ENCODE measurements at regions not wholly inside any gene's neighbourhood (a gene's known extent, or its start where the extent isn't known, plus 50 kb on each side); places are given as distances from the start of the nearest gene placed in this dataset.
"Not testable (repeated sequence)": the region's sequence is repeated elsewhere in the genome, so short reads cannot be mapped to it uniquely, and the experiment has no call there.

DNA sequence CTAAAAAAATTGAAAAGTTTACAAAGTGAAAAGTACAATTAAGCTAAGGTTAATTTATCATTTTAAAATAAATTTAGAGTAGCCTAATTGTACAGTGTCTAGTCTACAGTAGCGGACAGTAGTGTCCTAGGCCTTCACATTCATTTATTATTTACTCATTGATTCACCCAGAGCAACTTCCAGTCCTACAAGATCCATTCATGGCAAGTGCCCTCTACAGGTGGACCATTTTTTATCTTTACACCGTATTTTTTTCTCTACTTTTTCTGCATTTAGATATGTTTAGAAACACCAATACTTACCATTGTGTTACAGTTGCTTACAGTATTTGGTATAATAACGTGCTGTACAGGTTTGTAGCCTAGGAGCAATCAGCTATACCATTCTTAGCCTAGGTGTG lies 84.1 kb downstream of the TSN start:
- H3K27me3 Mint-ChIP-seq (ENCODE audit: low read depth in 2 of 2): peaks cover 4 to 5% of the 10 kb centered on the region in 2 donors
- no peak overlapping the region for H3K27ac ChIP-seq (ENCODE audit: low read length)
- TF ChIP-seq, protein P1, sequence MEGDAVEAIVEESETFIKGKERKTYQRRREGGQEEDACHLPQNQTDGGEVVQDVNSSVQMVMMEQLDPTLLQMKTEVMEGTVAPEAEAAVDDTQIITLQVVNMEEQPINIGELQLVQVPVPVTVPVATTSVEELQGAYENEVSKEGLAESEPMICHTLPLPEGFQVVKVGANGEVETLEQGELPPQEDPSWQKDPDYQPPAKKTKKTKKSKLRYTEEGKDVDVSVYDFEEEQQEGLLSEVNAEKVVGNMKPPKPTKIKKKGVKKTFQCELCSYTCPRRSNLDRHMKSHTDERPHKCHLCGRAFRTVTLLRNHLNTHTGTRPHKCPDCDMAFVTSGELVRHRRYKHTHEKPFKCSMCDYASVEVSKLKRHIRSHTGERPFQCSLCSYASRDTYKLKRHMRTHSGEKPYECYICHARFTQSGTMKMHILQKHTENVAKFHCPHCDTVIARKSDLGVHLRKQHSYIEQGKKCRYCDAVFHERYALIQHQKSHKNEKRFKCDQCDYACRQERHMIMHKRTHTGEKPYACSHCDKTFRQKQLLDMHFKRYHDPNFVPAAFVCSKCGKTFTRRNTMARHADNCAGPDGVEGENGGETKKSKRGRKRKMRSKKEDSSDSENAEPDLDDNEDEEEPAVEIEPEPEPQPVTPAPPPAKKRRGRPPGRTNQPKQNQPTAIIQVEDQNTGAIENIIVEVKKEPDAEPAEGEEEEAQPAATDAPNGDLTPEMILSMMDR (IDR thresholded peaks at IDR 0.05): no peak
- H3K9me3 ChIP-seq (ENCODE audit: control insufficient read depth, insufficient read depth, low read length): no peaks in the 10 kb centered on the region
- H3K4me1 Mint-ChIP-seq: no peaks in the 10 kb centered on the region
- no peak overlapping the region for H3K4me3 ChIP-seq (ENCODE audit: low read length)
- no peaks in the 10 kb centered on the region for H3K9me3 Mint-ChIP-seq
- H3K36me3 ChIP-seq (ENCODE audit: control insufficient read depth, insufficient read depth, low read length): no peaks in the 10 kb centered on the region
- H3K27me3 ChIP-seq (ENCODE audit: control insufficient read depth, insufficient read depth, low read length): no peaks in the 10 kb centered on the region
- no peaks in the 10 kb centered on the region for H3K36me3 Mint-ChIP-seq
- no peaks in the 10 kb centered on the region for H3K4me1 ChIP-seq (ENCODE audit: control insufficient read depth, insufficient read depth, low read length)
- H3K27ac Mint-ChIP-seq: no peak overlapping the region
- intact Hi-C loops (cut with micrococcal nuclease): no loop called here
- H3K4me3 Mint-ChIP-seq: no peak overlapping the region
- 82% methylated on average over 2 of the region's 3 CpGs for WGBS (ENCODE audit: insufficient coverage)
- ATAC-seq (no peak), DNase-seq (no peak)

DNA sequence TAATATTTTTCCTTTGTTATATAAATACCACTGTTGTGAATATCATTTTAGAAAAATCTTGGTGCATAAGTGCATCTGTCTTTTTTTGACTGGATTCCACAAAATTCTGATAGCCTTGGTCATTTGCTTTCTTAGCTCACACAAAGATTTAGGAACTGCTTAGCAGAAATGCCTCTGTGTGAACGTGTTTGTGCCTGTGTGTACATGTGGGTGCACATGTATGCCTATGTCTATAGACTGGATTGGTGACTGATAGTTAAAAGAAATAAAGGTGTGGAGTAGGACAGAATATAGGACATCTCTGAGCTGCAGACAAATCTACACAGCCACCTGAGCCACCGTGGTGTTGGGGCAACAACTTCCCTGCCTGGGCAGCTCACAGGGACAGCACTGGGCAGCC lies 93.8 kb downstream of the TSN start:
- Histone ChIP-seq H3K9me3 (ENCODE audit: control insufficient read depth, insufficient read depth, low read length) (no peaks in the 10 kb centered on the region), H3K4me3 (ENCODE audit: low read length) (no peak overlapping the region), H3K4me1 (ENCODE audit: control insufficient read depth, insufficient read depth, low read length) (no peaks in the 10 kb centered on the region), H3K27me3 (ENCODE audit: control insufficient read depth, insufficient read depth, low read length) (no peaks in the 10 kb centered on the region), H3K36me3 (ENCODE audit: control insufficient read depth, insufficient read depth, low read length) (no peaks in the 10 kb centered on the region), H3K27ac (ENCODE audit: low read length) (no peak overlapping the region)
- intact Hi-C loops (cut with micrococcal nuclease): no loop called here
- Mint-ChIP-seq H3K4me1 (no peaks in the 10 kb centered on the region), H3K27ac (no peak overlapping the region), H3K27me3 (ENCODE audit: low read depth in 2 of 2) (peaks cover 8 to 15% of the 10 kb centered on the region in 2 donors), H3K9me3 (peaks cover 0 to 3% of the 10 kb centered on the region in 2 donors), H3K36me3 (no peaks in the 10 kb centered on the region), H3K4me3 (no peak overlapping the region)
- DNase-seq (no peak), ATAC-seq (no peak)
- 65% methylated on average over 2 of the region's 2 CpGs for WGBS (ENCODE audit: insufficient coverage)
- TF ChIP-seq, protein P1 (IDR thresholded peaks at IDR 0.05): no peak

DNA sequence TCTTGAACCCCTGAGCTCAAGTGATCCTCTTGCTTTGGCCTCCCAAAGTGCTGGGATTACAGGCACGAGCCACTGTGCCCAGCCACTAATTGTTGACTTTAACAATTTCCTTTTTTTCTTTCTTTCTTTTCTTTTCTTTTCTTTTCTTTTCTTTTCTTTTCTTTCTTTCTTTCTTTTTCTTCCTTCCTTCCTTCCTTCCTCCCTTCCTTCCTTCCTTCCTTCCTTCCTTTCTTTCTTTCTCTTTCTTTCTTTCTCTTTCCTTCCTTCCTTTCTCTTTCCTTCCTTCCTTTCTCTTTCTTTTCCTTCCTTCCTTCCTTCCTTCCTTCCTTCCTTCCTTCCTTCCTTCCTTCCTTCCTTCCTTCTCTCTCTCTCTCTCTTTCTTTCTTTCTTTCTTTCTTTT lies 97.7 kb downstream of the TSN start:
- DNase-seq; intact Hi-C loops (cut with micrococcal nuclease); H3K27ac ChIP-seq (ENCODE audit: low read length); H3K9me3 Mint-ChIP-seq; H3K27ac Mint-ChIP-seq; H3K36me3 Mint-ChIP-seq; ATAC-seq; H3K9me3 ChIP-seq (ENCODE audit: control insufficient read depth, insufficient read depth, low read length); H3K27me3 ChIP-seq (ENCODE audit: control insufficient read depth, insufficient read depth, low read length); H3K4me3 ChIP-seq (ENCODE audit: low read length); H3K4me1 ChIP-seq (ENCODE audit: control insufficient read depth, insufficient read depth, low read length); H3K36me3 ChIP-seq (ENCODE audit: control insufficient read depth, insufficient read depth, low read length); H3K4me3 Mint-ChIP-seq; H3K4me1 Mint-ChIP-seq: not testable (repeated sequence)
- peaks cover 30 to 43% of the 10 kb centered on the region in 2 donors for H3K27me3 Mint-ChIP-seq (ENCODE audit: low read depth in 2 of 2)
- WGBS (ENCODE audit: insufficient coverage): 100% methylated on average over 1 of the region's 1 CpG

DNA sequence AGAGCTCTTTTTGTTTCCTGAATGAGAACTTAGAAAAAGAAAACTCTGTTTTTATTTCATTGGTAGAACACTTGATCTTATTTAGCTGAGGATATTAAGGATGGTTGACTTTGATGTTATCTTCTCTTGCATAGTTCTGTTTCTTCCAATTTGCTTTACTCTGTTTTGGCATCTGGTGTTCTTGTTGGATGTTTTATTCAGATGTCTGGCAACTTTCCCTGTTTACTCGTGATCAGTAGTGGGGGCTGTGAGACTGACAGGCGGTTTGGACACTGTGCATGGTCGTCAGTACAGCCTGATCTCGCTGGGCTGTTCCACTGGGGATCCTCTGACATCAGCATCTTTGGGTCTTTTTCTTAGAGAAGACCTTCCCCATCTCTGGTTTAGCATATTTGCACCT lies 100.1 kb downstream of the TSN start:
- no peak overlapping the region for H3K4me3 ChIP-seq (ENCODE audit: low read length)
- no peak overlapping the region for H3K4me3 Mint-ChIP-seq
- no peaks in the 10 kb centered on the region for H3K36me3 Mint-ChIP-seq
- WGBS (ENCODE audit: insufficient coverage): 70% methylated on average over 4 of the region's 4 CpGs
- TF ChIP-seq, protein P1 (IDR thresholded peaks at IDR 0.05): no peak
- H3K4me1 ChIP-seq (ENCODE audit: control insufficient read depth, insufficient read depth, low read length): no peaks in the 10 kb centered on the region
- H3K9me3 Mint-ChIP-seq: peaks cover 0 to 3% of the 10 kb centered on the region in 2 donors
- H3K27me3 ChIP-seq (ENCODE audit: control insufficient read depth, insufficient read depth, low read length): no peaks in the 10 kb centered on the region
- H3K27me3 Mint-ChIP-seq (ENCODE audit: low read depth in 2 of 2): peaks cover 30 to 41% of the 10 kb centered on the region in 2 donors
- no peaks in the 10 kb centered on the region for H3K4me1 Mint-ChIP-seq
- ATAC-seq: no peak
- H3K27ac Mint-ChIP-seq: no peak overlapping the region
- intact Hi-C loops (cut with micrococcal nuclease): no loop called here
- DNase-seq: no peak
- H3K27ac ChIP-seq (ENCODE audit: low read length): no peak overlapping the region
- no peaks in the 10 kb centered on the region for H3K9me3 ChIP-seq (ENCODE audit: control insufficient read depth, insufficient read depth, low read length)
- H3K36me3 ChIP-seq (ENCODE audit: control insufficient read depth, insufficient read depth, low read length): no peaks in the 10 kb centered on the region

All from natural killer cell (primary cell).